ENCODE measurements at regions not wholly inside any gene's neighbourhood (a gene's known extent, or its start where the extent isn't known, plus 50 kb on each side); places are given as distances from the start of the nearest gene placed in this dataset.

- TF ChIP-seq CTCF (IDR thresholded peaks at IDR 0.05; ENCODE audit: low read depth, low read length), result no peak
- H3K4me3 ChIP-seq (ENCODE audit: low read depth, low read length), result no peak overlapping the region
- in situ Hi-C loops (cut with HindIII; ENCODE audit: low sequenced_read_pairs), result no loop called here
- DNase-seq (ENCODE audit: low read depth, low spot score), result no peak
These were observed 55.9 kb downstream of the BAMBI start for GRCh38 chr10:28733245-28733644.

- in situ Hi-C loops (cut with HindIII; ENCODE audit: low sequenced_read_pairs), result no loop called here
- DNase-seq (ENCODE audit: low read depth, low spot score), result no peak
- no peak for TF ChIP-seq CTCF (IDR thresholded peaks at IDR 0.05; ENCODE audit: low read depth, low read length)
- H3K4me3 ChIP-seq (ENCODE audit: low read depth, low read length), result no peak overlapping the region
These were observed 56.3 kb downstream of the BAMBI start for GRCh38 chr10:28733647-28734046.

- TF ChIP-seq CTCF (IDR thresholded peaks at IDR 0.05; ENCODE audit: low read depth, low read length), result no peak
- in situ Hi-C loops (cut with HindIII; ENCODE audit: low sequenced_read_pairs), result no loop called here
- DNase-seq (ENCODE audit: low read depth, low spot score), result peak; percentile 94
- no peak overlapping the region for H3K4me3 ChIP-seq (ENCODE audit: low read depth, low read length)
These were observed 57.8 kb downstream of the BAMBI start for GRCh38 chr10:28734938-28735759.

- no peak for DNase-seq (ENCODE audit: low read depth, low spot score)
- in situ Hi-C loops (cut with HindIII; ENCODE audit: low sequenced_read_pairs), result no loop called here
- TF ChIP-seq CTCF (IDR thresholded peaks at IDR 0.05; ENCODE audit: low read depth, low read length), result no peak
- no peak overlapping the region for H3K4me3 ChIP-seq (ENCODE audit: low read depth, low read length)
These were observed 59.8 kb downstream of the BAMBI start for GRCh38 chr10:28737096-28737495.

- in situ Hi-C loops (cut with HindIII; ENCODE audit: low sequenced_read_pairs), result no loop called here
- peak; percentile 7 for TF ChIP-seq CTCF (IDR thresholded peaks at IDR 0.05; ENCODE audit: low read depth, low read length)
- no peak for DNase-seq (ENCODE audit: low read depth, low spot score)
- H3K4me3 ChIP-seq (ENCODE audit: low read depth, low read length), result no peak overlapping the region
These were observed 60.9 kb downstream of the BAMBI start for GRCh38 chr10:28738200-28738599.

GRCh38 chr10:28743576-28743975 is 66.3 kb downstream of the BAMBI start:
- no peak overlapping the region for H3K4me3 ChIP-seq (ENCODE audit: low read depth, low read length)
- DNase-seq (ENCODE audit: low read depth, low spot score), result no peak
- TF ChIP-seq CTCF (IDR thresholded peaks at IDR 0.05; ENCODE audit: low read depth, low read length), result no peak
- in situ Hi-C loops (cut with HindIII; ENCODE audit: low sequenced_read_pairs), result no loop called here
